HepG2 (cell line): ENCODE measurements at regions not wholly inside any gene's neighbourhood (a gene's known extent, or its start where the extent isn't known, plus 50 kb on each side); places are given as distances from the start of the nearest gene placed in this dataset.

Experiments used
- ATAC-seq: fragments of 200-7000 bp; cut with Tn5 transposase; 3 replicates; pipeline ENCODE4 v1.9.1; 2020; ENCODE audit warnings: mild to moderate bottlenecking, moderate library complexity
- BruUV-seq: library from RNA; stranded (reverse); fragments of 400-500 nt; replicated peaks from 2 replicates; lab custom pipeline; 2021; lab: Mats Ljungman, UMichigan
- CTCF ChIA-PET: fragments of 300-600 bp; formaldehyde crosslinking; extraction: SDS; loops from one replicate; lab custom pipeline; 2021; ENCODE audit warnings: low total read pairs, inconsistent platforms, low intra/inter-chr PET ratio; lab: Yijun Ruan, JAX
- POLR2A ChIA-PET: fragments of 350-600 bp; sonication (Branson Sonifier 250); formaldehyde crosslinking; loops from one replicate; lab custom pipeline; 2020; ENCODE audit warnings: antibody characterized with exemption, inconsistent platforms; lab: Yijun Ruan, JAX
- DNase-seq: peaks from one replicate; pipeline ENCODE4 v3.0.0-alpha.2; 2015; ENCODE audit warnings: low spot score
- FAIRE-seq: peaks from 3 replicates; lab custom pipeline; 2011; peaks lifted over from hg19 to GRCh38; lab: Jason Lieb, UNC
- H2AFZ ChIP-seq: one replicate; pipeline ENCODE4 v1.6.1; 2011; ENCODE audit warnings: low read length, inconsistent platforms
- H3K27ac ChIP-seq: fragments of 300-600 bp; 3 replicates; pipeline ENCODE4 v1.8.0; 2011; ENCODE audit warnings: mixed run types, mild to moderate bottlenecking, mixed read lengths, low read length, inconsistent platforms; ENCODE audit not compliant: insufficient read depth; ENCODE audit errors: extremely low read length
- H3K27me3 ChIP-seq, 2 experiments: fragments of 200-600 bp in 1 of 2; 2 replicates in 1 of 2; 3 replicates in 1 of 2; pipeline versions ENCODE4 v1.6.0 to v1.8.0; 2011; ENCODE audit warnings: low read length in 2 of 2, mild to moderate bottlenecking in 2 of 2, moderate library complexity in 2 of 2, inconsistent platforms in 1 of 2; ENCODE audit not compliant: insufficient read depth in 2 of 2, control insufficient read depth in 1 of 2
- H3K36me3 ChIP-seq, 2 experiments: fragments of 200-600 bp in 1 of 2; replicated peaks in 1 of 2; 2 replicates in 1 of 2; 3 replicates in 1 of 2; pipeline versions ENCODE4 v1.5.1 to v1.8.0; 2011; ENCODE audit warnings: low read length in 2 of 2, inconsistent platforms in 1 of 2; ENCODE audit not compliant: insufficient read depth in 2 of 2, control insufficient read depth in 1 of 2
- H3K4me1 ChIP-seq: 2 replicates; pipeline ENCODE4 v1.5.1; 2012; ENCODE audit warnings: low read length, inconsistent platforms; ENCODE audit not compliant: insufficient read depth
- H3K4me2 ChIP-seq: 2 replicates; pipeline ENCODE4 v1.6.0; 2011; ENCODE audit warnings: low read depth, low read length, inconsistent platforms
- H3K4me3 ChIP-seq, 3 experiments: fragments of 200-600 bp in 1 of 3; sonication (generic), shearing (Covaris generic) in 1 of 3; replicated peaks in 1 of 3; 2 replicates each; pipeline ENCODE4 v1.5.1; 2011 to 2016; ENCODE audit warnings: low read length in 3 of 3, inconsistent platforms in 2 of 3, low read depth in 2 of 3, mild to moderate bottlenecking in 2 of 3, control low read depth in 1 of 3, mixed read lengths in 1 of 3; ENCODE audit not compliant: insufficient read depth in 1 of 3
- H3K79me2 ChIP-seq: one replicate; pipeline ENCODE4 v1.6.1; 2011; ENCODE audit warnings: low read length, inconsistent platforms; ENCODE audit not compliant: insufficient read depth
- H3K9ac ChIP-seq: 2 replicates; pipeline ENCODE4 v1.6.0; 2011; ENCODE audit warnings: mild to moderate bottlenecking, low read depth, low read length, inconsistent platforms; ENCODE audit not compliant: insufficient read depth
- H3K9me3 ChIP-seq: 2 replicates; pipeline ENCODE4 v1.5.1; 2012; ENCODE audit warnings: mild to moderate bottlenecking, low read length
- H4K20me1 ChIP-seq: 2 replicates; pipeline ENCODE4 v1.6.0; 2011; ENCODE audit warnings: inconsistent platforms, mild to moderate bottlenecking, low read length, moderate library complexity; ENCODE audit not compliant: insufficient read depth
- PAF1 ChIP-seq: IDR thresholded peaks from 2 replicates; pipeline ENCODE4 v1.6.1; 2016; ENCODE audit warnings: missing genetic modification reagents, missing compliant biosample characterization
- SMARCE1 ChIP-seq: fragments of 450-650 bp; IDR thresholded peaks from 2 replicates; pipeline ENCODE4 v1.6.1; 2017; ENCODE audit warnings: borderline replicate concordance
- TBP ChIP-seq: sonication (generic); formaldehyde crosslinking; IDR thresholded peaks from 2 replicates; pipeline ENCODE4 v1.5.0; 2020; ENCODE audit warnings: missing genetic modification reagents
- ZNF746 ChIP-seq: sonication (generic); formaldehyde crosslinking; IDR thresholded peaks from 2 replicates; pipeline ENCODE4 v1.8.0; 2022; ENCODE audit warnings: mild to moderate bottlenecking, missing genetic modification reagents
- ZNF850 ChIP-seq: sonication (generic); formaldehyde crosslinking; conservative IDR thresholded peaks from 2 replicates; pipeline ENCODE4 v1.9.0; 2021; ENCODE audit warnings: mild to moderate bottlenecking, missing genetic modification reagents
- WGBS: methylation state at CpG from one replicate; pipeline ENCODE4 v1.1.6; 2017; ENCODE audit warnings: low lambda C conversion rate; 5-methylcytosine and 5-hydroxymethylcytosine counted together
- in situ Hi-C: cut with HindIII; loops from 2 replicates; pipeline ENCODE4 v1.10.0; 2017; ENCODE audit warnings: low pct_unique_long_range_greater_than_20kb; ENCODE audit not compliant: extremely low pct_ligation_motif_present
- intact Hi-C: fragments of 100-400 bp; cut with micrococcal nuclease; formaldehyde crosslinking; loops from one replicate; pipeline ENCODE4 v1.10.0; 2022; ENCODE audit not compliant: unreplicated experiment
- TF ChIP-seq, protein P1 (sequence below): sonication (generic); formaldehyde crosslinking; IDR thresholded peaks from 2 replicates; pipeline ENCODE4 v1.5.1; 2020; ENCODE audit warnings: missing genetic modification reagents, mild to moderate bottlenecking, borderline replicate concordance
- TF ChIP-seq, protein P2 (sequence below): IDR thresholded peaks from 2 replicates; pipeline ENCODE4 v1.6.1; 2012; ENCODE audit warnings: low read depth, low read length, improper control_type of control experiment

DNA sequence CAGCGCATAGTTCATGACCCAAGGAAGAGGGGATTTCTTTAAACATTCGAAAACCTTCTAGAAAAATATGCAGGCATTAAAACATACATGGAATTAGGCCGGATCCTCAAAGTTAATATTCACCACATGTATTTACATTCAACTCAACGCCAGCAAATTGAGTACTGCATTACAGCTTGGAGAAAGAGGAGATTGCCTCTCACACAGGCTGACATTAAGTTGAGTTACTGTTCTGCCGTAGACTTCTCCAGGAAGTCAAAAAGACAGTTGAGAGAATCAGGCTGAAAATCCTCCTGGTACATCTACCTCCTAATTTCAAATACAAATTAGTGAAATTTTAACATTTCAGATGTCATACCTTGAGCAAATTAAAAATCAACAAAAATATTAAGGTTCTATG is 195.7 kb downstream of the URI1 start:
- POLR2A ChIA-PET = no interaction called here

More for the DNA sequence above, 195.7 kb downstream of the URI1 start:
- H3K4me3 ChIP-seq = no peak overlapping the region
- WGBS = 50% methylated on average over 5 of the region's 5 CpGs
- H3K4me1 ChIP-seq = no peaks in the 10 kb centered on the region
- H2AFZ ChIP-seq = no peak overlapping the region
- H3K27ac ChIP-seq = no peak overlapping the region
- intact Hi-C loops = no loop called here
- ATAC-seq (no peak), DNase-seq (no peak), FAIRE-seq (no peak)
- no peak for TF ChIP-seq ZNF850
- TF ChIP-seq, protein P1, sequence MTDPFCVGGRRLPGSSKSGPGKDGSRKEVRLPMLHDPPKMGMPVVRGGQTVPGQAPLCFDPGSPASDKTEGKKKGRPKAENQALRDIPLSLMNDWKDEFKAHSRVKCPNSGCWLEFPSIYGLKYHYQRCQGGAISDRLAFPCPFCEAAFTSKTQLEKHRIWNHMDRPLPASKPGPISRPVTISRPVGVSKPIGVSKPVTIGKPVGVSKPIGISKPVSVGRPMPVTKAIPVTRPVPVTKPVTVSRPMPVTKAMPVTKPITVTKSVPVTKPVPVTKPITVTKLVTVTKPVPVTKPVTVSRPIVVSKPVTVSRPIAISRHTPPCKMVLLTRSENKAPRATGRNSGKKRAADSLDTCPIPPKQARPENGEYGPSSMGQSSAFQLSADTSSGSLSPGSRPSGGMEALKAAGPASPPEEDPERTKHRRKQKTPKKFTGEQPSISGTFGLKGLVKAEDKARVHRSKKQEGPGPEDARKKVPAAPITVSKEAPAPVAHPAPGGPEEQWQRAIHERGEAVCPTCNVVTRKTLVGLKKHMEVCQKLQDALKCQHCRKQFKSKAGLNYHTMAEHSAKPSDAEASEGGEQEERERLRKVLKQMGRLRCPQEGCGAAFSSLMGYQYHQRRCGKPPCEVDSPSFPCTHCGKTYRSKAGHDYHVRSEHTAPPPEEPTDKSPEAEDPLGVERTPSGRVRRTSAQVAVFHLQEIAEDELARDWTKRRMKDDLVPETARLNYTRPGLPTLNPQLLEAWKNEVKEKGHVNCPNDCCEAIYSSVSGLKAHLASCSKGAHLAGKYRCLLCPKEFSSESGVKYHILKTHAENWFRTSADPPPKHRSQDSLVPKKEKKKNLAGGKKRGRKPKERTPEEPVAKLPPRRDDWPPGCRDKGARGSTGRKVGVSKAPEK (CRISPR knock-in tag) = no peak
- TF ChIP-seq, protein P2, sequence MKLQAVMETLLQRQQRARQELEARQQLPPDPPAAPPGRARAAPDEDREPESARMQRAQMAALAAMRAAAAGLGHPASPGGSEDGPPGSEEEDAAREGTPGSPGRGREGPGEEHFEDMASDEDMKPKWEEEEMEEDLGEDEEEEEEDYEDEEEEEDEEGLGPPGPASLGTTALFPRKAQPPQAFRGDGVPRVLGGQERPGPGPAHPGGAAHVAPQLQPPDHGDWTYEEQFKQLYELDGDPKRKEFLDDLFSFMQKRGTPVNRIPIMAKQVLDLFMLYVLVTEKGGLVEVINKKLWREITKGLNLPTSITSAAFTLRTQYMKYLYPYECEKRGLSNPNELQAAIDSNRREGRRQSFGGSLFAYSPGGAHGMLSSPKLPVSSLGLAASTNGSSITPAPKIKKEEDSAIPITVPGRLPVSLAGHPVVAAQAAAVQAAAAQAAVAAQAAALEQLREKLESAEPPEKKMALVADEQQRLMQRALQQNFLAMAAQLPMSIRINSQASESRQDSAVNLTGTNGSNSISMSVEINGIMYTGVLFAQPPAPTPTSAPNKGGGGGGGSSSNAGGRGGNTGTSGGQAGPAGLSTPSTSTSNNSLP = no peak
- TF ChIP-seq ZNF746 (CRISPR knock-in tag) = no peak
- TF ChIP-seq PAF1 (CRISPR knock-in tag) = no peak
- no peak for TF ChIP-seq SMARCE1
- TF ChIP-seq TBP (CRISPR knock-in tag) = no peak
- in situ Hi-C loops = no loop called here
- H4K20me1 ChIP-seq = no peaks in the 10 kb centered on the region
- H3K9ac ChIP-seq = no peak overlapping the region
- no peaks in the 10 kb centered on the region for H3K79me2 ChIP-seq
- BruUV-seq = no TSS peak
- H3K27me3 ChIP-seq = peaks cover 0 to 9% of the 10 kb centered on the region in 2 experiments; a peak in 2 of 5 replicates
- no peaks in the 10 kb centered on the region for H3K9me3 ChIP-seq
- H3K36me3 ChIP-seq = no peaks in the 10 kb centered on the region
- CTCF ChIA-PET = no interaction called here
- H3K4me2 ChIP-seq = no peak overlapping the region
